H54 (cell line): ENCODE measurements at regions not wholly inside any gene's neighbourhood (a gene's known extent, or its start where the extent isn't known, plus 50 kb on each side); places are given as distances from the start of the nearest gene placed in this dataset.

Experiments used
- DNase-seq: peaks from one replicate; pipeline ENCODE4 v3.0.0; 2011; ENCODE audit warnings: low spot score, mixed read lengths; ENCODE audit not compliant: insufficient read length
- FAIRE-seq: peaks from 3 replicates; lab custom pipeline; 2011; peaks lifted over from hg19 to GRCh38; lab: Jason Lieb, UNC
- POLR2A ChIP-seq: IDR thresholded peaks from 2 replicates; pipeline ENCODE4 v1.6.1; 2011; ENCODE audit warnings: low read depth, mild to moderate bottlenecking, low read length

DNA sequence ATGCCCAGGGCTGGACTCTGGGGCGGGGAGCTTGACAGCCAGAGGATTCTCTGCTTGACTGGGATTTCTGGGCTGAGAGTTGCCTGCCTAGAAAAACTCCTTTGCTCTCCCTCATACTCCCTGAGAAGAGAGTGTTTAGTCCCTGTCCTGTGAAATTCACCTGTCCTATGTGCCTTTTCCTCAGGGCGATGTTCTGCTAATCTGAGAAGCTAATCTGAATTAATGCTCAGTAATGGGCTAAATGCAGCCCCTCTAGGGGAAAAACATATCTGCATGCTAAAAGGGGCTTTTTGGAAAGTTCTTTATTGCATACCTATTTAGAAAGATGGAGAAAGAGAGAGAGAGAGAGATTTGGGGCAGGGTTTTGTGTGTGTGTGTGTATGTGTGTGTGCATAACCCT lies 454.4 kb downstream of the GATA3 start:
- no peak for TF ChIP-seq POLR2A
- FAIRE-seq (no peak), DNase-seq (no peak)

- FAIRE-seq, result no peak
- TF ChIP-seq POLR2A, result no peak
- DNase-seq, result no peak
Observed at GRCh38 chr10:8510471-8510870, 456.0 kb downstream of the GATA3 start.

DNA sequence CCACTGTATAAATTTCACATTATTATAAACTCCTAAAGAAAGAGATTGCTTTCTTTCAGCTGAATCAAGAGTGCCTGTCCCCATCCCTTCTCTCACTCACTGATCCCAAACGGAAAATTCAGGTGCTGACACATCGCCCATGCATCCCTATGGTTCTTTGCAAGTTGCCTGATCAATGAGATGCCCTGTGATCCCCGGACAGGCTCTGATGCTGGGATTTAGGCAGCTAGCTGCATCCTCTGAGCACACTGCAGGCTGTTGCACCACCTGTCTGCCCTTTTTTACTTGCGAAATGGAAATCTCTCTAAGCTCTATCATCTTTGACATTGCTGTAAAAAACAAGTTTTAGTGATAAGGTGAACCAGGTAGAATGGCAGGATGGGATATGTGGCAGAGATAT lies 456.5 kb downstream of the GATA3 start:
- no peak for TF ChIP-seq POLR2A
- DNase-seq, result no peak

GRCh38 chr10:8513155-8514147 lies 459.0 kb downstream of the GATA3 start:
- FAIRE-seq (no peak), DNase-seq (no peak)
- TF ChIP-seq POLR2A, result no peak

More for the DNA sequence above, 456.5 kb downstream of the GATA3 start:
- FAIRE-seq, result no peak

DNA sequence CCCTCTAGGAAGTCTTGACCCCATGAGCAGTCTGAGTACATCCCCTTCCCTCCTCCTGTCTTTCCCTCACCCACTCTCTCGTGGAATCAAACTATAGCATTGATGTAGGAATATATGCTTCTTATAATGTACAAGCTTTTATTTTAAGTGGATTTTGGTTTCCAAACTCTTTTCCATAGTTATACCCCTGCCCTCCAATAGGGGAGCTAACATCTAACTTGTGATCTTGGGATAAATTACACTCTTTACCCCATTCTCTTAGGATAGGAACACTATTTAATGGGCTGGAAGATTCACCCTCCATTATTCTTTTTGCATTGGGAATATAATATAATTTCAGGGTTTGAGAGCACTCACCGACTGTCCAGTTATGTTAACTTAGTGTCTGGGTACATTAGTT lies 465.9 kb downstream of the GATA3 start:
- no peak for DNase-seq
- TF ChIP-seq POLR2A, result no peak

DNA sequence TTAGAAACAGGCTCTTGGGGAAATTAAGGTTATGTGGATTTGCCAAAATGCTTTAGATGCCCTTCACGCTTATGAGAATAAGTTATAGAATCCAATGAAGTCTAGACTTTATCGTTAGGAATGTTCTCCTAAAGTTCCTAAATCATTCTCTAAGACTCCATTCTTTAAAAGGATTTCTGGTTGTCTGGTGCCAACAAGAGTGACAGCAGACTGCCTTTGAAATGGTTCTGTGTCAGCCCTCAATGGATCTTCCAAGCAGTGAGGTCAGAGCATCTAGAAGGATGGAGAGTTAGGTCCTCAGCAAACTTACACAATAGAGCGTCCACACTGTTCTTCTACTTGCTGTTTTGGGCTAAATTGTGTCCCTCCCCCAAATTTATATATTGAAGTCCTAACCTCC lies 473.3 kb downstream of the GATA3 start:
- DNase-seq (no peak), FAIRE-seq (no peak)
- TF ChIP-seq POLR2A, result no peak

More for the DNA sequence above, 465.9 kb downstream of the GATA3 start:
- no peak for FAIRE-seq

DNA sequence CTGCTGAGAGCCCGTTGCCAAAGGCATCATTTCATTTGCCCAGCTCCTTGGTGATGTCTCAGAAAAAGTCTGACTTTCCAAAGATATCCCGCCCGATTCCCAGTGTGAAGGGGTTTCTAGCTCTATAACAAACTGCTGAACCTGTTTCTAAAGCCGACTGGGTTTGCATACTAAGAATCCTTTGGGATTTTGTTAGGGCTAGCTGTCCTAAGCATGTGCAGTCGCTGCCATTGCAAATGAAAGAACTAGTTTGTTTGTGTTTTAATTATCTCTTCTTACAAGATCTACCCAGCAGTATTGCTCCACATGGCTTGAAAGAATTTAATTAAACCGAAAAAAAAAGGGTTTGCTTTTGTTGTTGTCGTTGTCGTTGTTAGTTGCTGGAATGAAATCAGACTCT lies 476.6 kb downstream of the GATA3 start:
- DNase-seq (no peak), FAIRE-seq (no peak)
- no peak for TF ChIP-seq POLR2A

- TF ChIP-seq POLR2A, result no peak
- FAIRE-seq, result no peak
- no peak for DNase-seq
Observed at GRCh38 chr10:8532647-8533046, 478.2 kb downstream of the GATA3 start.

- no peak for DNase-seq
- TF ChIP-seq POLR2A, result no peak
- FAIRE-seq, result no peak
Observed at GRCh38 chr10:8533462-8533861, 479.0 kb downstream of the GATA3 start.

GRCh38 chr10:8534096-8534495 lies 479.6 kb downstream of the GATA3 start:
- DNase-seq (no peak), FAIRE-seq (no peak)
- no peak for TF ChIP-seq POLR2A

- DNase-seq (no peak), FAIRE-seq (no peak)
- no peak for TF ChIP-seq POLR2A
Observed at GRCh38 chr10:8534891-8535290, 480.4 kb downstream of the GATA3 start.

GRCh38 chr10:8539056-8539455 lies 484.6 kb downstream of the GATA3 start:
- no peak for TF ChIP-seq POLR2A
- FAIRE-seq, result no peak
- no peak for DNase-seq

DNA sequence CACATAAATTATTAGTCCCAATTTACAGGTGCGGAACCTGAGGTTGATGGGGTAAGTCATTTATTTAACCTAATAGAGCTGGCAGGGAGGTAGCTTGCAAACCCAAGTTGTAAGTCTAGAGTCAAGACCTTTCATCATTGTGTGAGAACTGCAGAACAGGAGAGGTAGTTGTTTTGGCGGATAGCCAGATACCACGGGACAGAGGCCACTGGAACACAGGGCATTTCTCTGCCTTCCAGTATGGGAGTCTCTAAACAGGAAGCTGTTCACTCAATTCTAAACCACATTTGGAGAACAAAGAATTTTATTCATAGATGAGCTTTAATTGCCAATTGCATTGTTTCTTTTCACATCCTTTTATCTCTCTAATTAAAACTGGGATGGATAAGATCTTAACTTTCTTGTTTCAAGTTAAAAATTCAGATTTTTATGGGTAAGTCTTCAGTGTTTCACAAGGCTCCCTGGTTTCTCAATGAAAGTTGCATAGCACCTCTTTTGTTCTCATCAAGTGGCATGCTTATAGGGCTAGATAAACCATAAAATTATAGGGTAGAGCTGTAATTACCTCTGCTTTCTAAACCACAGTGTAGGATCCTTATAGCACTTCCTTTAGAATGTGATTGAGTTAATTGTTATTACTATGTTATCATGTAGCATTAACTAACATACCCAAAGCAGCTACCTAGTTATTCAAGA lies 489.0 kb downstream of the GATA3 start:
- no peak for FAIRE-seq
- no peak for TF ChIP-seq POLR2A
- DNase-seq, result no peak

GRCh38 chr10:8544057-8544380 lies 489.5 kb downstream of the GATA3 start:
- DNase-seq (no peak), FAIRE-seq (no peak)
- TF ChIP-seq POLR2A, result no peak

DNA sequence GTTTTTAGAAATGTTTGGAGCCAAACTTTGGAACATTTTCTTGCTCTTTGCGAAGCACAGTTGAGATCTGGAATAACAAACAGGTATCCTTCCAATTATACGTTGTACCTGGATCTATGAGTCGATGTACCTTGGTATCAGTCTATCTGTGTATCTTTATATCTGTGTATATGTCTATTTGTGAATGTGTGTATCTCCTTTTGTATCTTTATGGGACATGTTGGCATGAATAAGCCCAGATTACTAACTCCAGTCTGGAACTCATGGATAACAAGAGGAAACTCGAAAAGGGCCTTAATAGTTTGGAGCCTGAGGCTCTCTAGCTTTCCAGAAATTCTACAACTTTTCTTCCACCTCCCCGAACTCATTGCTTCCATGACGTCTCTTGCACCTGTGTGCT lies 490.0 kb downstream of the GATA3 start:
- no peak for FAIRE-seq
- TF ChIP-seq POLR2A, result no peak
- DNase-seq, result no peak

DNA sequence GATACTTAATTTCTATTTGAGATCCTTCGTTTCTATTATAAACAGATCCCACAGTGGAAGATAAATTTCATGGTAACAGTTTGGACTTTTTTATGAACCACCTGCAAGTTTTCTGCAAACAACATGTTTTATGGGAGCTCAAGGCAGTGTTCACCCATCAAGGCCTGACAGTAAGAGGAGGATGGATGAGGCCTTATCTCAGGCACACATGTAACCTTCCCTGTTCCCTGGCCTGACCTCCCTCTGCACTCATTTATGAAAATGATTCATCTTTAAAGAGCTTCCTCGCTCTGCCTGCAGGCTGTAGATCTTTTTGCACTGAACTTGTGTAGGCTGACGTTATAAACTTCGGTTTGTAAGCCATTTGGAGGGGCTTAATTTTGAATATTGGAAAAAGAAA lies 500.1 kb downstream of the GATA3 start:
- no peak for FAIRE-seq
- TF ChIP-seq POLR2A, result no peak
- no peak for DNase-seq
